A549 (cell line): ENCODE measurements at regions not wholly inside any gene's neighbourhood (a gene's known extent, or its start where the extent isn't known, plus 50 kb on each side); places are given as distances from the start of the nearest gene placed in this dataset.

ENCODE experiments used
- CTCF ChIP-seq: fragments of >200 bp; sonication (Bioruptor Twin); formaldehyde crosslinking; IDR thresholded peaks from 3 replicates; pipeline ENCODE4 v1.5.1; 2016
- ZNF302 ChIP-seq: fragments of 250-450 bp; sonication (Bioruptor Pico); IDR thresholded peaks from 2 replicates; pipeline ENCODE4 v1.9.0; 2021; ENCODE audit warnings: inconsistent platforms, mild to moderate bottlenecking, moderate library complexity

GRCh38 chr10:113488186-113488585, 64.7 kb upstream of the HABP2 start:
- no peak for TF ChIP-seq CTCF
- TF ChIP-seq ZNF302: no peak
